ENCODE measurements at regions not wholly inside any gene's neighbourhood (a gene's known extent, or its start where the extent isn't known, plus 50 kb on each side); places are given as distances from the start of the nearest gene placed in this dataset.

DNA sequence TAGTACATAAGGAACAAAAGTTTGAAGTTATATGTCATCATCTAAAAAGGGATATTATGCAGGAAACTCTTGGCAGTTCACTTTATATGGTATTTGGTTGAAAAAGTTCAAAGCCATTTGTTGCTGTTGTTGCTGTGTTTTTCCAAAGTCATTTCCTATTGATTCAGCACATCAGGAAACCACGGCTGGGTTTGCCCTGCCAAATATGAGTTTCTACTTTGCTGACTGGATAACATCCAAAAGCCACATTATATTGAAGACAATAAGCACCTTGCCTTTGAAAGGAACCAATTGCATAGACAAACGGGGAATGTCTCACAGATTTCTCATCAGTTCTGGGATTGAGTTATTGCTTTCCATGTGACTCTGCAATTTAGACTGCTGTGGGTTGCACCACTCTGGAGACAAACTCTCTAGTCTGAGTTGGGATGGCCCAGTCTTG lies 206.1 kb downstream of the SLC39A8 start:
- TF ChIP-seq EZH2phosphoT487 (IDR thresholded peaks at IDR 0.05; ENCODE audit: insufficient read depth, low read depth) = no peak
- no peak for TF ChIP-seq EZH2 (IDR thresholded peaks at IDR 0.05; ENCODE audit: insufficient read depth, poor library complexity, severe bottlenecking)

All from GM23248 (cell line).